ENCODE measurements at regions not wholly inside any gene's neighbourhood (a gene's known extent, or its start where the extent isn't known, plus 50 kb on each side); places are given as distances from the start of the nearest gene placed in this dataset.

DNA sequence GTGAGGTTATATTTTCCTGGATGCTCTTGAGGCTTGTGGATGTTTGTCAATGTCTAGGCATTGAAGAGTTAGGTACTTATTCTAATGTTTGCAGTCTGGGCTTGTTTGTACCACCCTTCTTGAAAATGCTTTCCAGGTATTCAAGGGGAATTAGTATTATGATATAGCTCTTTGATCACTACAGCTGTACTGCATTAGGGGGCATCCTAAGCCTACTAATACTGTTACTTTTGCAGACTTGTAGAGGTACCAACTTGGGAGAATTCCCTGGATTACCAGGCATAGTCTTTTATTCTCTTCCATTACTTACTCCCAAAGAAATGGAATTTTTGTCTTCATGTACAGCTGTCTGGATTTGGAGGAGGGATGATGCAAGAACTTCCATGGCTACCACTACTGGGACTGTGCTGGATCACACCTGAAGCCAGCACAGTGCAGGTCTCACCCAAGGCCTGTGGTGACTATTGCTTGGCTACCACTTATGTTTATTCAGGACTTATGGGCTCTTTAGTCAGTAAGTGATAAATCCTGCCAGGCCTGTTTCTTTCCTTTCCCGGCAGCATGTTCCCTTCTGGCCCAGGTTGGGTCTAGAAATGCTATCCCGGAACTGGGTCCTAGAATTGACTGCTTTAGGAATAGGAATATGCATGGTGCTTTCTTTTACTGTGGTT lies 402.9 kb downstream of the IL20RB start:
- TF ChIP-seq TAF1 (IDR thresholded peaks at IDR 0.05; ENCODE audit: low read depth), result no peak
- no peak for TF ChIP-seq RAD21 (conservative IDR thresholded peaks at IDR 0.05)
- TF ChIP-seq MXI1 (conservative IDR thresholded peaks at IDR 0.05; ENCODE audit: poor library complexity, severe bottlenecking), result no peak
- TF ChIP-seq EP300 (conservative IDR thresholded peaks at IDR 0.05; ENCODE audit: poor library complexity, severe bottlenecking), result no peak
- no peak for TF ChIP-seq POLR2AphosphoS5 (IDR thresholded peaks at IDR 0.05)
- TF ChIP-seq EZH2 (IDR thresholded peaks at IDR 0.05; ENCODE audit: borderline replicate concordance, insufficient read depth, low read length, poor library complexity, severe bottlenecking), result no peak
- TF ChIP-seq CTCF (IDR thresholded peaks at IDR 0.05; ENCODE audit: poor library complexity, severe bottlenecking), result no peak
- TF ChIP-seq SMC3 (conservative IDR thresholded peaks at IDR 0.05; ENCODE audit: poor library complexity), result no peak
- TF ChIP-seq, protein P1, sequence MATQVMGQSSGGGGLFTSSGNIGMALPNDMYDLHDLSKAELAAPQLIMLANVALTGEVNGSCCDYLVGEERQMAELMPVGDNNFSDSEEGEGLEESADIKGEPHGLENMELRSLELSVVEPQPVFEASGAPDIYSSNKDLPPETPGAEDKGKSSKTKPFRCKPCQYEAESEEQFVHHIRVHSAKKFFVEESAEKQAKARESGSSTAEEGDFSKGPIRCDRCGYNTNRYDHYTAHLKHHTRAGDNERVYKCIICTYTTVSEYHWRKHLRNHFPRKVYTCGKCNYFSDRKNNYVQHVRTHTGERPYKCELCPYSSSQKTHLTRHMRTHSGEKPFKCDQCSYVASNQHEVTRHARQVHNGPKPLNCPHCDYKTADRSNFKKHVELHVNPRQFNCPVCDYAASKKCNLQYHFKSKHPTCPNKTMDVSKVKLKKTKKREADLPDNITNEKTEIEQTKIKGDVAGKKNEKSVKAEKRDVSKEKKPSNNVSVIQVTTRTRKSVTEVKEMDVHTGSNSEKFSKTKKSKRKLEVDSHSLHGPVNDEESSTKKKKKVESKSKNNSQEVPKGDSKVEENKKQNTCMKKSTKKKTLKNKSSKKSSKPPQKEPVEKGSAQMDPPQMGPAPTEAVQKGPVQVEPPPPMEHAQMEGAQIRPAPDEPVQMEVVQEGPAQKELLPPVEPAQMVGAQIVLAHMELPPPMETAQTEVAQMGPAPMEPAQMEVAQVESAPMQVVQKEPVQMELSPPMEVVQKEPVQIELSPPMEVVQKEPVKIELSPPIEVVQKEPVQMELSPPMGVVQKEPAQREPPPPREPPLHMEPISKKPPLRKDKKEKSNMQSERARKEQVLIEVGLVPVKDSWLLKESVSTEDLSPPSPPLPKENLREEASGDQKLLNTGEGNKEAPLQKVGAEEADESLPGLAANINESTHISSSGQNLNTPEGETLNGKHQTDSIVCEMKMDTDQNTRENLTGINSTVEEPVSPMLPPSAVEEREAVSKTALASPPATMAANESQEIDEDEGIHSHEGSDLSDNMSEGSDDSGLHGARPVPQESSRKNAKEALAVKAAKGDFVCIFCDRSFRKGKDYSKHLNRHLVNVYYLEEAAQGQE (IDR thresholded peaks at IDR 0.05; ENCODE audit: borderline replicate concordance), result no peak
- Histone ChIP-seq H3K9me3 (ENCODE audit: low read length) (no peaks in the 10 kb centered on the region), H4K20me1 (ENCODE audit: insufficient read depth) (no peaks in the 10 kb centered on the region), H3K9me2 (ENCODE audit: insufficient read depth, low read length) (no peaks in the 10 kb centered on the region), H3K27me3 (ENCODE audit: insufficient read depth, low read depth, low read length) (no peaks in the 10 kb centered on the region), H3K27ac (ENCODE audit: low read length) (no peak overlapping the region), H3K4me2 (ENCODE audit: low read length) (no peak overlapping the region), H3K4me3 (ENCODE audit: low read length) (no peak overlapping the region), H3K36me3 (ENCODE audit: insufficient read depth, low read length) (no peaks in the 10 kb centered on the region), H3K9ac (ENCODE audit: low read length) (no peak overlapping the region), H3K79me2 (replicated peaks; ENCODE audit: insufficient read depth, low read length) (no peaks in the 10 kb centered on the region), H3F3A (ENCODE audit: insufficient read depth, low read length, poor library complexity, severe bottlenecking) (no peaks in the 10 kb centered on the region), H2AFZ (ENCODE audit: low read depth, low read length) (no peak overlapping the region)

DNA sequence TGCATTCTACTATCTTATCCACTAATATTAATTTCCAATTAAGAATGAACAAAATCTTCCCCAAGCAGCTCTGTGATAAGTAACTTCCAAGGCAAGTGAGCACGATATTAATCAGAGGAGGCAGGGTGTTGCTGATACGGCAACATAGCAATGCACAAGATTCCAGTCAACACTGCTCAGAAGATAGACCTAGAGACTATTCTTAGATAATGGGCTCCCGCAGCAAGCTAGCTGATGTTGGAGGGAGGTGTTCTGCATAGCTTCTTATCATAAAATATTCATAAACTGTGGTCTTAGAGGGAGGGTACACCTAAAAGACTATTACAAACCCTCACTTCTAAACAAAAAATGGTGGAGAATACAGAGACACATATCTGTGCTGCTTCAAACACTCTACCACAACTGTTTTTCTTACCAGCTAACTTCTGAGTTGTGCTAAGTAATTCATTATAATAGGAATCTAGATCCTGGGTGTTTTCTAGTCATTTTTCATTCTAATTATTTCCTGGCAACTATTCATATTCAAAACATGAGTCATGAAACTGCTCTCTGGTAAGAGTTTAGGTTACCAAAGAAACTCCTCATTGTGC lies 382.0 kb upstream of the SOX14 start:
- H3K27me3 ChIP-seq (ENCODE audit: insufficient read depth, low read depth, low read length), result no peaks in the 10 kb centered on the region
- H3K79me2 ChIP-seq (replicated peaks; ENCODE audit: insufficient read depth, low read length), result no peaks in the 10 kb centered on the region
- H3K4me2 ChIP-seq (ENCODE audit: low read length), result no peak overlapping the region
- H3F3A ChIP-seq (ENCODE audit: insufficient read depth, low read length, poor library complexity, severe bottlenecking), result no peaks in the 10 kb centered on the region
- H3K27ac ChIP-seq (ENCODE audit: low read length), result no peak overlapping the region
- no peak overlapping the region for H2AFZ ChIP-seq (ENCODE audit: low read depth, low read length)
- H3K9me2 ChIP-seq (ENCODE audit: insufficient read depth, low read length), result no peaks in the 10 kb centered on the region
- no peak overlapping the region for H3K9ac ChIP-seq (ENCODE audit: low read length)
- H3K4me3 ChIP-seq (ENCODE audit: low read length), result no peak overlapping the region
- no peak for TF ChIP-seq EZH2 (IDR thresholded peaks at IDR 0.05; ENCODE audit: borderline replicate concordance, insufficient read depth, low read length, poor library complexity, severe bottlenecking)
- TF ChIP-seq POLR2AphosphoS5 (IDR thresholded peaks at IDR 0.05), result no peak
- TF ChIP-seq EP300 (conservative IDR thresholded peaks at IDR 0.05; ENCODE audit: poor library complexity, severe bottlenecking), result no peak
- TF ChIP-seq, protein P1 (IDR thresholded peaks at IDR 0.05; ENCODE audit: borderline replicate concordance), result no peak
- TF ChIP-seq MXI1 (conservative IDR thresholded peaks at IDR 0.05; ENCODE audit: poor library complexity, severe bottlenecking), result no peak
- no peak for TF ChIP-seq RAD21 (conservative IDR thresholded peaks at IDR 0.05)
- TF ChIP-seq CTCF (IDR thresholded peaks at IDR 0.05; ENCODE audit: poor library complexity, severe bottlenecking), result no peak
- TF ChIP-seq TAF1 (IDR thresholded peaks at IDR 0.05; ENCODE audit: low read depth), result no peak
- TF ChIP-seq SMC3 (conservative IDR thresholded peaks at IDR 0.05; ENCODE audit: poor library complexity), result no peak
- no peaks in the 10 kb centered on the region for H4K20me1 ChIP-seq (ENCODE audit: insufficient read depth)
- H3K36me3 ChIP-seq (ENCODE audit: insufficient read depth, low read length), result no peaks in the 10 kb centered on the region
- H3K9me3 ChIP-seq (ENCODE audit: low read length), result no peaks in the 10 kb centered on the region

All from neural cell (in vitro differentiated cells).